HCT116 (cell line): ENCODE measurements at regions not wholly inside any gene's neighbourhood (a gene's known extent, or its start where the extent isn't known, plus 50 kb on each side); places are given as distances from the start of the nearest gene placed in this dataset.

Experiments used
- ATAC-seq: fragments of 200-7000 bp; cut with Tn5 transposase; 2 replicates; pipeline ENCODE4 v1.9.1; 2020; ENCODE audit warnings: mild to moderate bottlenecking, moderate library complexity
- BruUV-seq: library from RNA; stranded (reverse); fragments of 400-500 nt; replicated peaks from 2 replicates; lab custom pipeline; 2021; lab: Mats Ljungman, UMichigan
- CTCF ChIA-PET: fragments of 300-600 bp; sonication (Branson Sonifier 250); formaldehyde crosslinking; loops from one replicate; lab custom pipeline; 2021; ENCODE audit warnings: antibody characterized with exemption; lab: Charles Lee
- POLR2A ChIA-PET: fragments of 300-600, 350-600 bp; sonication (Branson Sonifier 250); formaldehyde crosslinking; loops from one replicate; lab custom pipeline; 2021; ENCODE audit warnings: antibody characterized with exemption; lab: Charles Lee
- RAD21 ChIA-PET, 2 experiments: fragments of 300-600 bp; sonication (Branson Sonifier 250); formaldehyde crosslinking; loops; one replicate each; lab custom pipeline; 2023; ENCODE audit warnings: low total read pairs in 2 of 2; ENCODE audit not compliant: uncharacterized antibody in 2 of 2, unreplicated experiment in 2 of 2, low non-redundant PET in 1 of 2; lab: Charles Lee
- DNase-seq: peaks from one replicate; pipeline ENCODE4 v3.0.0-alpha.2; 2010; ENCODE audit warnings: low read depth, low spot score
- H2AFZ ChIP-seq: fragments of 200-600 bp; shearing (Covaris generic), sonication (generic); 2 replicates; pipeline ENCODE4 v1.6.1; 2017; ENCODE audit warnings: low read depth, mixed run types, mixed read lengths, antibody characterized with exemption, low read length; ENCODE audit not compliant: poor library complexity, severe bottlenecking
- H3K27ac ChIP-seq: 2 replicates; pipeline ENCODE4 v1.5.1; 2012; ENCODE audit warnings: low read depth, low read length
- H3K27me3 ChIP-seq: fragments of 200-600 bp; sonication (generic); 2 replicates; pipeline ENCODE4 v1.6.1; 2016; ENCODE audit warnings: mixed run types, low read length, mixed read lengths; ENCODE audit not compliant: insufficient read depth
- H3K36me3 ChIP-seq, 2 experiments: fragments of 200-500 bp in 1 of 2; fragments of 200-600 bp in 1 of 2; sonication (Bioruptor generic) in 1 of 2; sonication (generic) in 1 of 2; 2 replicates each; pipeline versions ENCODE4 v1.5.1 to v1.6.1; 2014 to 2016; ENCODE audit warnings: low read length in 2 of 2, inconsistent platforms in 1 of 2, mixed read lengths in 1 of 2, mixed run types in 1 of 2; ENCODE audit not compliant: insufficient read depth in 2 of 2, control insufficient read depth in 1 of 2
- H3K4me1 ChIP-seq, 2 experiments: fragments of 200-600 bp in 1 of 2; sonication (generic) in 1 of 2; 2 replicates each; pipeline versions ENCODE4 v1.5.1 to v1.6.1; 2012 to 2017; ENCODE audit warnings: low read length in 2 of 2, inconsistent platforms in 1 of 2, mild to moderate bottlenecking in 1 of 2, mixed read lengths in 1 of 2, mixed run types in 1 of 2, moderate library complexity in 1 of 2; ENCODE audit not compliant: insufficient read depth in 2 of 2, control insufficient read depth in 1 of 2
- H3K4me2 ChIP-seq: fragments of 200-600 bp; sonication (generic); 2 replicates; pipeline ENCODE4 v1.6.1; 2017; ENCODE audit warnings: mixed run types, low read length, mixed read lengths
- H3K4me3 ChIP-seq, 2 experiments: fragments of 200-600 bp in 1 of 2; sonication (generic) in 1 of 2; replicated peaks in 1 of 2; 2 replicates each; pipeline ENCODE4 v1.5.1; 2011 to 2016; ENCODE audit warnings: low read length in 2 of 2, control low read depth in 1 of 2, low read depth in 1 of 2, mild to moderate bottlenecking in 1 of 2, mixed read lengths in 1 of 2, mixed run types in 1 of 2
- H3K79me2 ChIP-seq: fragments of 200-600 bp; sonication (generic); 2 replicates; pipeline ENCODE4 v1.6.1; 2017; ENCODE audit warnings: mild to moderate bottlenecking, mixed run types, low read length, moderate library complexity, mixed read lengths; ENCODE audit not compliant: insufficient read depth
- H3K9ac ChIP-seq: fragments of 200-600 bp; sonication (generic); 2 replicates; pipeline ENCODE4 v1.6.1; 2016; ENCODE audit warnings: low read length, mixed read lengths
- H3K9me2 ChIP-seq: fragments of 200-600 bp; sonication (generic), shearing (Covaris generic); 2 replicates; pipeline ENCODE4 v1.6.1; 2017; ENCODE audit warnings: mixed run types, mild to moderate bottlenecking, moderate library complexity; ENCODE audit not compliant: insufficient read depth
- H3K9me3 ChIP-seq, 2 experiments: fragments of 200-500 bp in 1 of 2; fragments of 200-600 bp in 1 of 2; sonication (Bioruptor generic) in 1 of 2; sonication (generic) in 1 of 2; 2 replicates each; pipeline ENCODE4 v1.6.1; 2014 to 2017; ENCODE audit warnings: low read length in 2 of 2, mixed read lengths in 2 of 2, inconsistent platforms in 1 of 2, low read depth in 1 of 2, mild to moderate bottlenecking in 1 of 2, mixed run types in 1 of 2, moderate library complexity in 1 of 2; ENCODE audit not compliant: control insufficient read depth in 1 of 2, insufficient read depth in 1 of 2
- H4K20me1 ChIP-seq: fragments of 200-600 bp; sonication (generic), shearing (Covaris generic); 2 replicates; pipeline ENCODE4 v1.6.1; 2017; ENCODE audit warnings: mixed run types, mild to moderate bottlenecking, moderate library complexity; ENCODE audit not compliant: insufficient read depth
- CBX3 ChIP-seq: IDR thresholded peaks from 2 replicates; pipeline ENCODE4 v1.6.1; 2012; ENCODE audit warnings: low read depth
- CEBPB ChIP-seq: IDR thresholded peaks from 2 replicates; pipeline ENCODE4 v1.6.1; 2012; ENCODE audit warnings: low read depth
- CTCF ChIP-seq, 3 experiments: fragments of 200-600 bp in 1 of 3; sonication (generic) in 1 of 3; IDR thresholded peaks in 2 of 3; conservative IDR thresholded peaks in 1 of 3; 2 replicates each; pipeline ENCODE4 v1.5.1; 2012 to 2017; ENCODE audit warnings: low read depth in 2 of 3, low read length in 2 of 3, antibody characterized with exemption in 1 of 3, borderline replicate concordance in 1 of 3, control low read depth in 1 of 3, mild to moderate bottlenecking in 1 of 3, mixed read lengths in 1 of 3, mixed run types in 1 of 3, moderate library complexity in 1 of 3; ENCODE audit not compliant: insufficient read depth in 1 of 3
- ELF1 ChIP-seq: IDR thresholded peaks from 2 replicates; pipeline ENCODE4 v1.6.1; 2012; ENCODE audit warnings: low read depth, borderline replicate concordance
- JUND ChIP-seq: IDR thresholded peaks from 2 replicates; pipeline ENCODE4 v1.6.1; 2012
- SIN3A ChIP-seq: IDR thresholded peaks from 2 replicates; pipeline ENCODE4 v1.6.1; 2012; ENCODE audit warnings: low read depth
- SRF ChIP-seq: IDR thresholded peaks from 2 replicates; pipeline ENCODE4 v1.6.1; 2012; ENCODE audit warnings: low read depth
- intact Hi-C: fragments of 100-400 bp; cut with micrococcal nuclease; formaldehyde crosslinking; loops from 2 replicates; pipeline ENCODE4 v1.10.0; 2022
- TF ChIP-seq, protein P1 (sequence below): IDR thresholded peaks from 2 replicates; pipeline ENCODE4 v1.6.1; 2011; ENCODE audit warnings: mild to moderate bottlenecking, low read length, moderate library complexity; ENCODE audit not compliant: insufficient replicate concordance; ENCODE audit errors: extremely low read depth
- TF ChIP-seq, protein P2 (sequence below): IDR thresholded peaks from 2 replicates; pipeline ENCODE4 v1.6.1; 2012; ENCODE audit warnings: low read depth
- TF ChIP-seq, protein P3 (sequence below): IDR thresholded peaks from 2 replicates; pipeline ENCODE4 v1.6.1; 2012

DNA sequence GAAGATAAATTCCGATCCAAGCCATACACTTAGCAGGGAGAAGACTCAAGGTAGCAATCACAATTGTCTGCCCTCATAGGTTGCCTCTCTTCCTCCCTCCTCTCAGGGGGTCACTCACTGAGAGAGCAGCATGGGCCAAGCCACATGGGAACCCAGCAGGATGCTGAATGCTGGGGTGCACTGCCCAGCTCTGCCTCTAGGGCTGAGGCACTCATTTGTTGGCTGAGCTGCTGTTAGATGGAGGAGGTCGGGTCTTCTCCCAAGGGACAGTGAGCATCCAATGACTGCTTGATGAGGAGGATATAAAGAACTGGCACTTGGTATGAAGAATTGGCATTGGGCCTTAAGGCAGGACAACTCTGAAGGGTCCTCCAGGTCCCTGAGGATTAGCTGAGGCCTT, 418.8 kb downstream of the SIPA1L2 start:
- H3K79me2 ChIP-seq: no peaks in the 10 kb centered on the region
- H3K4me3 ChIP-seq: no peak overlapping the region
- intact Hi-C loops: loop anchor here (10.0 kb wide), 1 partner anchor 414 kb away; no protein-coding TSS in a partner anchor
- POLR2A ChIA-PET: no interaction called here
- CTCF ChIA-PET: interaction anchor here (1.0 kb wide), 3 partner anchors 10 to 416 kb away, joined by 3 to 8 read pairs (median 4); no protein-coding TSS in a partner anchor
- H3K9me2 ChIP-seq: no peaks in the 10 kb centered on the region
- no peaks in the 10 kb centered on the region for H3K36me3 ChIP-seq
- H2AFZ ChIP-seq: no peak overlapping the region
- H3K4me1 ChIP-seq: no peaks in the 10 kb centered on the region
- RAD21 ChIA-PET: no interaction called here
- no peak overlapping the region for H3K9ac ChIP-seq
- no peaks in the 10 kb centered on the region for H4K20me1 ChIP-seq
- DNase-seq (peak; percentile 23), ATAC-seq (peak; percentile 99)
- no peak overlapping the region for H3K27ac ChIP-seq
- H3K27me3 ChIP-seq: no peaks in the 10 kb centered on the region
- no peak for TF ChIP-seq ELF1
- no peak for TF ChIP-seq JUND
- TF ChIP-seq CTCF (IDR thresholded peaks at IDR 0.05 in 2 of 3, conservative IDR thresholded peaks at IDR 0.05 in 1 of 3; ENCODE audit: borderline replicate concordance in 1 of 3, insufficient read depth in 1 of 3, low read depth in 2 of 3, low read length in 2 of 3): peak in 2 of 3 experiments; percentile 71 to 80; a peak in 4 of 6 replicates
- TF ChIP-seq, protein P1, sequence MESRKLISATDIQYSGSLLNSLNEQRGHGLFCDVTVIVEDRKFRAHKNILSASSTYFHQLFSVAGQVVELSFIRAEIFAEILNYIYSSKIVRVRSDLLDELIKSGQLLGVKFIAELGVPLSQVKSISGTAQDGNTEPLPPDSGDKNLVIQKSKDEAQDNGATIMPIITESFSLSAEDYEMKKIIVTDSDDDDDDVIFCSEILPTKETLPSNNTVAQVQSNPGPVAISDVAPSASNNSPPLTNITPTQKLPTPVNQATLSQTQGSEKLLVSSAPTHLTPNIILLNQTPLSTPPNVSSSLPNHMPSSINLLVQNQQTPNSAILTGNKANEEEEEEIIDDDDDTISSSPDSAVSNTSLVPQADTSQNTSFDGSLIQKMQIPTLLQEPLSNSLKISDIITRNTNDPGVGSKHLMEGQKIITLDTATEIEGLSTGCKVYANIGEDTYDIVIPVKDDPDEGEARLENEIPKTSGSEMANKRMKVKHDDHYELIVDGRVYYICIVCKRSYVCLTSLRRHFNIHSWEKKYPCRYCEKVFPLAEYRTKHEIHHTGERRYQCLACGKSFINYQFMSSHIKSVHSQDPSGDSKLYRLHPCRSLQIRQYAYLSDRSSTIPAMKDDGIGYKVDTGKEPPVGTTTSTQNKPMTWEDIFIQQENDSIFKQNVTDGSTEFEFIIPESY: no peak
- no TSS peak for BruUV-seq
- H3K9me3 ChIP-seq: no peaks in the 10 kb centered on the region
- H3K4me2 ChIP-seq: no peak overlapping the region

DNA sequence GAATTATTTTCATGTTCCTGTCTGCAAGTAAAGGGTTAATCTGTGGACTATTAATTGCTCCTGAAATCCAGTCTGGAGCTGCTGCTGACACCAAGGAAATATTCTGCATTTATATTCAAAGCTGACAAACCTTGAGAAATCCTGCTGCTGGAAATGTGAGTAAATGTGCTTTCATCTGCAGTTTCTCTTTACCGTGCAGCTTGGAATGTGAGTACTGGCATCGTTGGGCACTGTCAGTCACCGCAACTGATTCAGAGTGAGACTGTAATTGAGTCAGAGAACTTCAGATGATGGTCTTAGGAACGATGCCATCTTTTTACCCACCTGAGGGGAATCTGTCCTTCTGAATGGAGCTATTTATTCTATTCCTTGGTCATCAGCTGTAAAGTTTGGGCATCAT, 420.6 kb downstream of the SIPA1L2 start:
- ATAC-seq: no peak
- Histone ChIP-seq H2AFZ (no peak overlapping the region), H3K9me2 (no peaks in the 10 kb centered on the region), H3K27ac (no peak overlapping the region), H3K9me3 (no peaks in the 10 kb centered on the region), H3K36me3 (no peaks in the 10 kb centered on the region), H3K9ac (no peak overlapping the region), H3K27me3 (no peaks in the 10 kb centered on the region), H3K4me1 (no peaks in the 10 kb centered on the region), H3K4me3 (no peak overlapping the region), H3K79me2 (no peaks in the 10 kb centered on the region), H4K20me1 (no peaks in the 10 kb centered on the region), H3K4me2 (no peak overlapping the region)
- no TSS peak for BruUV-seq
- ChIA-PET POLR2A (no interaction called here), RAD21 (no interaction called here), CTCF (no interaction called here)
- DNase-seq: no peak
- intact Hi-C loops: no loop called here
- TF ChIP-seq SRF (no peak), CEBPB (no peak), CBX3 (no peak), SIN3A (no peak)
- TF ChIP-seq, protein P2, sequence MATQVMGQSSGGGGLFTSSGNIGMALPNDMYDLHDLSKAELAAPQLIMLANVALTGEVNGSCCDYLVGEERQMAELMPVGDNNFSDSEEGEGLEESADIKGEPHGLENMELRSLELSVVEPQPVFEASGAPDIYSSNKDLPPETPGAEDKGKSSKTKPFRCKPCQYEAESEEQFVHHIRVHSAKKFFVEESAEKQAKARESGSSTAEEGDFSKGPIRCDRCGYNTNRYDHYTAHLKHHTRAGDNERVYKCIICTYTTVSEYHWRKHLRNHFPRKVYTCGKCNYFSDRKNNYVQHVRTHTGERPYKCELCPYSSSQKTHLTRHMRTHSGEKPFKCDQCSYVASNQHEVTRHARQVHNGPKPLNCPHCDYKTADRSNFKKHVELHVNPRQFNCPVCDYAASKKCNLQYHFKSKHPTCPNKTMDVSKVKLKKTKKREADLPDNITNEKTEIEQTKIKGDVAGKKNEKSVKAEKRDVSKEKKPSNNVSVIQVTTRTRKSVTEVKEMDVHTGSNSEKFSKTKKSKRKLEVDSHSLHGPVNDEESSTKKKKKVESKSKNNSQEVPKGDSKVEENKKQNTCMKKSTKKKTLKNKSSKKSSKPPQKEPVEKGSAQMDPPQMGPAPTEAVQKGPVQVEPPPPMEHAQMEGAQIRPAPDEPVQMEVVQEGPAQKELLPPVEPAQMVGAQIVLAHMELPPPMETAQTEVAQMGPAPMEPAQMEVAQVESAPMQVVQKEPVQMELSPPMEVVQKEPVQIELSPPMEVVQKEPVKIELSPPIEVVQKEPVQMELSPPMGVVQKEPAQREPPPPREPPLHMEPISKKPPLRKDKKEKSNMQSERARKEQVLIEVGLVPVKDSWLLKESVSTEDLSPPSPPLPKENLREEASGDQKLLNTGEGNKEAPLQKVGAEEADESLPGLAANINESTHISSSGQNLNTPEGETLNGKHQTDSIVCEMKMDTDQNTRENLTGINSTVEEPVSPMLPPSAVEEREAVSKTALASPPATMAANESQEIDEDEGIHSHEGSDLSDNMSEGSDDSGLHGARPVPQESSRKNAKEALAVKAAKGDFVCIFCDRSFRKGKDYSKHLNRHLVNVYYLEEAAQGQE: no peak
- TF ChIP-seq, protein P3, sequence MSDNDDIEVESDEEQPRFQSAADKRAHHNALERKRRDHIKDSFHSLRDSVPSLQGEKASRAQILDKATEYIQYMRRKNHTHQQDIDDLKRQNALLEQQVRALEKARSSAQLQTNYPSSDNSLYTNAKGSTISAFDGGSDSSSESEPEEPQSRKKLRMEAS: no peak
